Stimulated activated CD8-positive, alpha-beta memory T cell treated with anti-CD3 and anti-CD28 coated beads, Interleukin-4, amount 100 ng/mL, for 48 hours (primary cell): ENCODE measurements at regions not wholly inside any gene's neighbourhood (a gene's known extent, or its start where the extent isn't known, plus 50 kb on each side); places are given as distances from the start of the nearest gene placed in this dataset.
"Not testable (repeated sequence)": the region's sequence is repeated elsewhere in the genome, so short reads cannot be mapped to it uniquely, and the experiment has no call there.

ENCODE experiments used
- DNase-seq: peaks from one replicate; pipeline ENCODE4 v3.0.0-alpha.2; 2020

GRCh38 chr16:64718486-64718885, 403.4 kb downstream of the CDH11 start:
- no peak for DNase-seq

- DNase-seq: no peak
Measured at GRCh38 chr16:64717871-64718270, 404.0 kb downstream of the CDH11 start.

DNA sequence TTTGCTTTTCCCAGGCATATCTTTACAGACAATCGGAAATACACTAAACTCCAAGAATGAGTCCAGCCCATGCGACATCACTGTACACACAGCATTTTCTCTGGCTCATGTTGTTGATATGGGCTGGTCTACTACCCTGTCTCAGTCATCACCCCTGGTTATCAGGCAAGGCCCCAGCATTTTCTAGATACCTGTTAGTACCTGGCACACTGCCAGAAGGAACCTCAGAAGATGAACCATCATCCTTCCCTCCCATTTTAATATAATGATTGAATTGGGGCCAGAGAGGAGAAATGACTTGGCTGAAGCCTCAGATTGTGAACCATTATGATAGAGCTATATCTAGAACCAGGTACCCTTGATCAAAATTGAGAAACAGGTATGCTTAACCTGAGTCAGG, 406.2 kb downstream of the CDH11 start:
- no peak for DNase-seq

DNA sequence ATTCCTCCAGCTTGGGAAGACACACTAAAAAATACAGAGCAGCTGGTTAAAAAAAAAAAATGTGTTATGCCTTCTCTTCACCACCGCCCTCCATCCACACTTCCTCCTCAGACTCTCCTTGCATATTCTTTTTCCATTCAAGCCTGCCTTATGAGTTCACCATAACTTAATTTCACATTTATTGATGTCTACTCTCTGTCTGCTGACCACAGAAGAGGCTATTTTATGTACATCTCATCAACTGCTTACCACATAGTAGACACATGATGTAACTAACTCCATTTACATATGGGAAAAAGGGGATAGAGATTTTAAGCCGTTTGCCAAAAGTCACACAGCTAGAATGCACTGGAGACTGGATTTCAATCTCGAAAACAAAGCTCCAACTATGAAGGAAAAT, 409.8 kb downstream of the CDH11 start:
- no peak for DNase-seq

DNA sequence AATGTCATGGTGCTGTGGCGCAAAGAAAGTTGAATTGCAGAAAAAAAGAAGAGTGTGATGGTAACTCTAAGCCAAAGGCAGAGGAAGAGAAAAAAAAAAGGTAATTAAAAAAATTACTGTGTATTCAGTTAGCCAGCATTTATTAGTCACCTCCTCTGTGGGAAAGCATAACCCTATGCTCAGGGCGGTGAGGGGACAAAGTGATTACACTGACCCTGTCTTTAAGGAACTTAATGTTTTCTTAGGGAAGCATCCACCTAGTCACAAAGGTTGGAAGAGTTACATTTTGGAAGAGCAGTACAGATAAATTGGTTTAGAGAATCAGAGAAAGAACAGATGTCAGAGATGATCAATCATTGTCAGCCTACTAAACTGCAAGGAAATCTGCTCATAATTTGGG, 410.3 kb downstream of the CDH11 start:
- no peak for DNase-seq

DNA sequence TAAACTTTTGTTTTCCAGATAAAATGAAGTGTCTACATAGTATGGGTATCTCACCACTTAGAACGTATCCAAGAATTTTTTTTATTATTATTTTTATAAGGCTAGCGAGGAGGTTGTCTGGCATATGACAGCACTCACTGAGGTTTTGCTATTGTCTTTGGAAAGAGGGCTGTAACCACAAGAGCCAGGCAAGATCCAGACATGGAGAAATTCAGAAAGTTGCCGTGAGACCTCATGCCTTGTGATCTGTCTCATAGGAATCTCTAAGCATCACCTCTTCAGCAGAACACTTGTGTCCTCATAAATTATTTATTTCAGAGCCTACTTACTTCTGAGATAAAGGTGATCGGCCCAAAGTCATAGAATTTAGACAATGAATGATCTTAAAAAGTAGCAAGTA, 410.8 kb downstream of the CDH11 start:
- no peak for DNase-seq

- no peak for DNase-seq
Measured at GRCh38 chr16:64705443-64705842, 416.4 kb downstream of the CDH11 start.

DNA sequence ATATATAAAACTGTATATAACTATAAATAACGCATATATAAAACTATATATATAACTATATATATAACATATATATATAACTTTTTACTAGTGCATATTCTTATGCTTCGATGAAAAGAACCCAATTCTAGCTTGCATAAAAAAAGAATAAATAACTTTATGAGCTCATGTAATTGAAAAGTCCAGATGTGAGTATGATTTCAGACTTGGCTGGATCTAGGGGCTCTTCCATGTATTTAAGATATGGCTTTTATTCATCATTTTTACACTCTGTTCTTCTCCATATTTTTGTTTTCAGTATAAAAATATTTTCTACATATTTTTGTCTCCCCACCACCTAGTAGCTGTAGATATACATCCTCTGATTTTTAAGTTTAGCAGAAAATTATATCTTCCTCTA, 417.5 kb downstream of the CDH11 start:
- DNase-seq: no peak

DNA sequence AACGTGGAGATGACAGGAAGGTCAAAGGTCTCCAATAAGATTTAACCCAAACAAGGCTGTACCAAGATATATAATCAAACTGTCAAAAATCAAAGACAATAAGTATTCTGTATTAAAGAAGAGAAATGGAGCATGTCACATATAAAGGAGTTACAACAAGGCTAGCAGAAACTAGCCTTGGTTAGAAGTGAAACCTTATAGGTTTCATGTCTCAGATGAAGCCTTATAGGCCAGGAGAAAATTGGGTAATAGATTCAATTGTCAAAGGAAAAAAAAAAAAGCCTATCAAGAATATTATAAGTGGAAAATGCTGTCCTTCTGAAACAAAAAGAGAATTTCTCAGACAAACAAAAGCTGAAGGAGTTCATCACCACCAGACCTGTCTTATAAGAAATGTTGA, 419.4 kb downstream of the CDH11 start:
- no peak for DNase-seq

DNA sequence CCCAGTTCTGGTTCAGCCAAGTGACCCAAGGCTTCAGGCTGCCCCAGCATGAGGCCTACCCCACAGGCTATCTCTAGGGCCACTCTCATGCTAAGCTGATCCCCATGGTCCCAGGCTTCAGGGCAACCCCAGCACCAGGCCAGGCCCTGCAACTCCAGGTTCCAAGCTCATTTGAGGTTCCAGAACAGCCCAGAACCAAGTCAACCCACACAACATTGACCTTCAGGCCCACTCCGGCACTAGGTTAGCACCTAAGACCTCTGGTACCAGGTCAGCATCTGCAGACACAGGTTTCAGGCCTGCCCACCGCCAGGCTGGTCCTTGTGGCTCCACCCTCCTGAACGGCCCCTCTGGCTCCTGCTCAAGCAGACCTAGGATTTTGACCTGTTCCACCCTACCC, 421.2 kb downstream of the CDH11 start:
- no peak for DNase-seq

- DNase-seq: no peak
Measured at GRCh38 chr16:64696866-64697265, 425.0 kb downstream of the CDH11 start.

DNA sequence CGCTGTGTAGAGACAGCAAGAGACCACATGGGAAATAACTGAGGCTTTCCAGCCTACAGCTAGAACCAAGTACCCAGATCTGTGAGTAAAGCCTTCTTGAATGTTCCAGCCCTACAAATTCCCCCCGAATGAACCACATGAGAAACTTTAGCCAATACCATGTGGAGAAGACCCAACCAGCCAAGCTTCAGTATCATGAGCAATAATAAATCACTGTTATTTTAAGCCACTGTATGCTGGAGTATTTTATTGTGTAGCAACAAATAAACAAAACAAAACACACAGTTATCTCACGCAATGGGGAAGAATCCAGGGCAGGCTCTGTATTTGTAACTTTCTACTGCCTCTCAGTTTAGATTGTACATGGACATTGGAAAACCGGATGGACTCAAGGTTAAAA, 426.2 kb downstream of the CDH11 start:
- DNase-seq: no peak

- no peak for DNase-seq
Measured at GRCh38 chr16:64693946-64694345, 427.9 kb downstream of the CDH11 start.

DNA sequence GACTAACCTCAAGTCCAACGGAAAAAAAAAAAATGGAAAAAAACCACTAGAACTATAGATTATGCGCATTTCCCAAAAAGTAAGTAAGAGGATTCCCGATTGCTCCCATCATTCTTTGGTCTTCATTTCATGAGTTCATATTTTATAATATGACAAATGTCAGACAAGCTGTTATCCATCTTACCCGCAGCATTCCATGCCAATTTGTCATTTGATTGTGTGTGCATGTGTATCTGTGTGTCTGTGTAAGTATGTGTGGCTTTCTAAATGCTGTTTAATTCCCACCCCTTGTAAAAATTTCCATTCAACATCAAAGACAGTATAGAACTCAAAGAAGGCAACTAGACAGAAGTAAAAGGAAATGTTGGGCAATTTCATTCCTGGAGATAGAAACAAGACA, 434.1 kb downstream of the CDH11 start:
- no peak for DNase-seq

DNA sequence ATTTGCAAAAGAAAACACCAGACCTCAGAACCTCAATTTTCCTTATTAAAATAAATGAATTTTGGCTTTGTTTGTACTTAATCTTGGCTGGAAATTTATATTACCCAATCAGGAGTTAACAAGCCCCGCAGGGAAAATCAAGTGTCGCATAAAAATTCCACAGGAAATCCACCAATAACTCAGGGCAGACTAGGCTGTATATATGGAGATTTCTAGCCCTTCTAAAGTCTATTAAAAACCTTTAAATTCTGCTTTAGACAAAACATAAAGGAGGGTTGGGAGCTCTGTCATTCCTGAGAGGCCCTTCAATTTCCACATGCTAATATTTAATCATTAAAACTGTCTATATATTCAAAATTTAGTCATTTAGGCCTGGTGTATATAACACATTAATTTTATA, 434.7 kb downstream of the CDH11 start:
- no peak for DNase-seq

- DNase-seq: no peak
Measured at GRCh38 chr16:64679976-64680690, 441.7 kb downstream of the CDH11 start.

DNA sequence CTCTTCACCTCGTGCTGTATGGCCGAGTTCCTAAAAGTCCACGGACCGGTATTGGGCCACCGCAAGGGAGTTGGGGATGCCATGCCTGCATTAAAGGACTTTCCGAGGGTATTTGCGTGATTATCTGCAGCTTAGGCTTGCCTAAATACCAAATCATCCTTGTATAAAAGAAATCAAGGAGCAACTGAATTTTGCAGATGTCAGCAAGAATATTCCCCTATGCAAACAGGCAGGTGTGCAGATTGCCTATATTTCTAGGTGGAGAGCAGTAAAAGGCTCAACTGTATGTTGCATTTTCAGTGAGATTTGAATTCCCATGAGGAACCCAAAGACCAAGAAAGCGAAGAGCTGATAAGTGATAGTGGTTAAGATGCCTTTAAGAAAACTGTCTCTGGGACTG, 452.3 kb downstream of the CDH11 start:
- no peak for DNase-seq

GRCh38 chr16:64667334-64667877, 454.5 kb downstream of the CDH11 start:
- no peak for DNase-seq

DNA sequence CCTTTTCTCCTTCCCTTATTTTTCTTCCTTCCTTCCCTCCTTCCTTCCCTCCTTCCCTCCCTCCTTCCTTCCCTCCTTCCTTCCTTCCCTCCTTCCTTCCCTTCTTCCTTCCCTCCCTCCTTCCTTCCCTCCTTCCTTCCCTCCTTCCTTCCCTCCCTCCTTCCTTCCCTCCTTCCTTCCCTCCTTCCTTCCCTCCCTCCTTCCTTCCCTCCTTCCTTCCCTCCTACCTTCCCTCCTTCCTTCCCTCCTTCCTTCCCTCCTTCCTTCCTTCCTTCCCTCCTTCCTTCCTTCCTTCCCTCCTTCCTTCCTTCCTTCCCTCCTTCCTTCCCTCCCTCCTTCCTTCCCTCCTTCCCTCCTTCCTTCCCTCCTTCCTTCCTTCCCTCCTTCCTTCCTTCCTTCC, 459.6 kb downstream of the CDH11 start:
- DNase-seq: not testable (repeated sequence)

DNA sequence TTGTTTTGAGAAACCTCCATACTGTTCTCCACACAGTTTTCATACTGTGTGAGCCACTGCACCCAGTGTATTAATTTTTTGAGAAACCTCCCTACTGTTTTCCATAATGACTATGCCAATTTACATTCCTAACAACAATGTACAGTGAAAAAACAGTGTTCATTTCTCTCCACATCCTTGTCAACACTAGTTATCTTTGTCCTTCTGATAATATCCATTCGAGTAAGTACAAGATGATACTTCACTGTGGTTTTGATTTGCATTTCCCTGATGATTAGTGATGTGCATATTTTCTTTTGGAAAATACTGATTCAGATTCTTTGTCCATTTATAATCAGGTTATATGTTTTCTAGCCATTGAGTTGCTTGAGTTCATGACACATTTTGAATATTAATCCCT, 462.0 kb downstream of the CDH11 start:
- no peak for DNase-seq

- DNase-seq: no peak
Measured at GRCh38 chr16:64657316-64658011, 464.4 kb downstream of the CDH11 start.

DNA sequence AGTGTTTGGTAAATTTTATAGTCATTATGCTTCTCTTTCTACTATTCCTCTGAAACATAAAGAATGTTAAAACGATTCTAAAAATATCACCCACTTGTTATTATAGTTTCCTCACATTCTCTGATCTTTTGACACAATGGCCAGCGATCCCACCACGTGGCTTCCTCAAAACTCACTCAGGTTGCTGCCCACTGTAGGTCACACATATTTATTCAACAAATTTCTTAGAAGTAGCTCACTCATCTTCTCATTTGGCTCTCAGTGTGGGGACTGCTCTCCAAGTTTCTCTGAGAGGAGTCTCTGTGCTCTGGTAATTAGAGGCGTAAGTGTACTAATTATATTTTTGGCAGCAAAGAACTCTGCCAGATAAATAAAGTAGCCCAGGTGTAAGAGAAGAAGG, 465.4 kb downstream of the CDH11 start:
- no peak for DNase-seq

DNA sequence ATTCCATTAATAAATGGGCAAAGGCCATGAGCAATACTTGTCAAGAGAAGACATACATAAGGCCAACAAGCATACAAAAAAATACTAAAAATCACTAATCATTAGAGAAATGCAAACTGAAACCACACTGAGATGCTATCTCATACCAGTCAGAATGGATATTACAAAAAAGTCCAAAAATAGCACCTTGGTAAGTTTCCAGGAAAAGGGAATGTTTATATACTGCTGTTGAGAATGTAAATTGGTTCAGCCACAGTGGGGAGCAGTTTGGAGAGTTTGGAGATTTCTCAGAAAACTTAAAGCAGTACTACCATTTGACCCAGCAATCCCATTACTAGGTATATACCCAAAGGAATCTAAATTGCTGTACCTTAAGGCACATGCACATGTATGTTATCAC, 467.7 kb downstream of the CDH11 start:
- no peak for DNase-seq

DNA sequence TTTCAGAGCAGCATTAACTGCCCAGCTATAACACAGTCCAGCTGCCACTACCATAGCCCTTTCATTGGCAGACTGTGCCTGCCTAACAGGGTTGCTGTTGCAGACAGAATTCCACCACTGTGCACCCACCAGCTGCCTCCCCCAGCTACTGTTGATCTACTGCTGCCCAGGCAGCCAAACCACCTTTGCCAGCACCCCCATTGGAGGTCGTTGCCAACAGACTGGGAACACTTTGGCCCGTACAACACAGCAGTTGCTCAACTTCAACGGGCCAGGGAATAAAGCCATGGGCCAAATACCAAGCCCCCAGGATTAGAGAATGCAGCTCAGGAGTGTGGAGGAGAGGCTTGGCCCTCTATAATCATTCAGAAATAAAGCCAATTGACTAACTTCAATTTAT, 473.6 kb downstream of the CDH11 start:
- DNase-seq: no peak

GRCh38 chr16:64641343-64641742, 480.5 kb downstream of the CDH11 start:
- no peak for DNase-seq
